Hypothalamus (tissue), 51 donors: ENCODE measurements at regions not wholly inside any gene's neighbourhood (a gene's known extent, or its start where the extent isn't known, plus 50 kb on each side); places are given as distances from the start of the nearest gene placed in this dataset.
"Not testable (repeated sequence)": the region's sequence is repeated elsewhere in the genome, so short reads cannot be mapped to it uniquely, and the experiment has no call there.

Experiments
- DNase-seq, 51 donors: peaks; one replicate each; lab custom pipeline; 2025; lab: John Stamatoyannopoulos, UW

DNA sequence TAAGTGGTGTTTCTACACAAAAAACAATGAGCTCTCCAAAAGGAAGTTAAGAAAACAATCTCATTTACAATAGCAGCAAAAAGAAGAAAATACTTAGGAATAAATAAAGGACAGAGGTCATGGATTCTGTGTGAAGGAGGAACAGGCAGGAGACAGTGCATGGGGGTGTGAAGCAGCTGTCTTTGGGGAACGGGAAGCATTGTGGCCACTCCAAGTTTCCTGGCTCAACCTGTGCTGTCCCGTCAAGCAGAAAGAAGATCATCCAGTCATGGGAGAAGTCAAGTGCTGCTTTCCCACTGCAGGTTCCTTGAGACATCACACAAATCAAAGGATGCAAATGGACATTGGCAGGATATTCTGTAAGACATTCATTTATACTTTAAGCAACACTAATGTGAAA lies 66.1 kb upstream of the MAML3 start:
- no peak for DNase-seq

DNA sequence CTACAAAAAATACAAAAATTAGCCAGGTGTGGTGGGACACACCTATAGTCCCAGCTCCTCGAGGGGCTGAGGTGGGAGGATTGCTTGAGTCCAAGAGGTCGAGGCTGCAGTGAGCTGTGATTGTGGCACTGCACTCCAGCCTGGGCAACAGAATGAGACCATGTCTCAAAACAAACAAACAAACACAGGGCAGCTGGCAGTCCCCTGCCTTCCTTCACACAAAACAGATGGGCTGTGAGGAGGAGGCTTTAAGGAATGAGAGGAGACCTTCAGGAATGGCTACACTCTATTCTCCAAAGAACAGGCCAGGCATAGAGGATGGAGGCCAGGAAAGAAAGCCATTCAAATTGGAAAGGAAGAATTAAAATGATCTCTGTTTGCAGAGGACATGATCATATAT lies 65.6 kb upstream of the MAML3 start:
- no peak for DNase-seq

DNA sequence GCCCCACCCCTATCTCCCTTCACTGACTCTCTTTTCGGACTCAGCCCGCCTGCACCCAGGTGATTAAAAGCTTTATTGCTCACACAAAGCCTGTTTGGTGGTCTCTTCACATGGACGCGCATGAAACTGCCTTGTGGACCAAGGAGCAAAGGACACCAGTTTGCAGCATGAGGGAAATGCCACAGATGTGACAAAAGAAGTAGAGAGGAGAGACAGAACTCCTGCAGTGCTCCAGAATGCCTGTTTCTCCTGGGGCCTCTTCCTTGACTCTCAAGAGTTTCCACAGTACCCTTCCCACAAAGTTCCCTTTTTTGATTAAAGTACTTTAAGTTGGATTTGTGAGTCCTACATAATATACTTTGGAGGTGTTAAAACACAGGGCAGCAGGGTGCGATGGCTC lies 65.1 kb upstream of the MAML3 start:
- DNase-seq: not testable (repeated sequence)

DNA sequence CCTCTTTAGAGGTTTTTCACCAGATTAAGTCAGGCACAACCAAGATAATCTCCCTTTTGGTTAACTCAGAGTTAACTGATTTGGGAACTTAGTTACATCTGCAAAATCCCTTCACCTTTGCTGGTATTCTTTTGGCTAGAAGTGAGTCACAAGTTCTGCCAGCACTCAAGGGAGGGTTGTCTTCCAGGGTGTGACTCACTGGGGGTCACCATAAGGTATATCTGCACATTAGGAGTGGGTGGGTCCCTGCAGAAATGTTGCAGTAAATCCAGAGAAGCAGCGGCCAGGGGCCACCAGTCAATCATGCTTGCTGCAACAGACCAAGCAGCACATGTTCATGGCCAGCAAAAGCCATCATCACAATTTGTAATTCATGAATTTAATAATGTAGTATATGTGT lies 59.8 kb upstream of the MAML3 start:
- no peak for DNase-seq

DNA sequence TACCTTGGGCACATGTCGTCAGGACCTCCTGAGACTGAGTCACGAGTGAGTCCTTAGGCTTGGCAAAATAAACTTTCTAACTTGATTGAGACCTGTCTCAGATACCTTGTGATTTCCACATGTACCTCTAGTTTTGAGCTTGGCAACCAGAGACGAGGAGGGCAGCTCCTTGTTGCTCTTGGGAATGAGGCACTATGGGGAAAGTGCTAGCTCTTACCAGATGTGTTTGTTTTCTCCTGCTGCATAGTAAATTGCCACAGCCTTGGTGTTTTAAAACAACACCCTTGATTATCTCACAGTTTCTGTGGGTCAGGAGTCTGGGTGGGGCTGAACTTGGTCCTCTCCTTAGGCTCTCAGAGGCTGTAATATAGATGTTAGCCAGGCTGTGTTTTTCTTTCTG lies 59.1 kb upstream of the MAML3 start:
- no peak for DNase-seq

DNA sequence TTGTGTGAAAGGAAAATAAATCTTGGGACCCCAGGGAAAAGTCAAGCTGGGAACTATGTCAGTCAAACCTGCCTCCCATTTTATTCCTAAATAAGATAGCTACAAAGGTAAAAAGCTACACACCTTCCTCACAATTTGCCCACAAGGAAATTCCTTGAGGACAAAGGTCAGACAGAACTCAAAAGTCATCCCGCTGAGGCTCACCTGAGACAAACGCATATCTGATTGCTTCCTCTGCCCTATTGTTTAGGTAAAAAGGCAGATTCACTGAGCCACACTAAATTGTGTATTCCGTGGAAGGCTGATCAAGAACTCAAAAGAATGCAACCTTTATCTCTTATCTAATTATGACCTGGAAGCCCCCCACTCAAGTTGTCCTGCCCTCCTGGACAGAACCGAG lies 58.7 kb upstream of the MAML3 start:
- no peak for DNase-seq

DNA sequence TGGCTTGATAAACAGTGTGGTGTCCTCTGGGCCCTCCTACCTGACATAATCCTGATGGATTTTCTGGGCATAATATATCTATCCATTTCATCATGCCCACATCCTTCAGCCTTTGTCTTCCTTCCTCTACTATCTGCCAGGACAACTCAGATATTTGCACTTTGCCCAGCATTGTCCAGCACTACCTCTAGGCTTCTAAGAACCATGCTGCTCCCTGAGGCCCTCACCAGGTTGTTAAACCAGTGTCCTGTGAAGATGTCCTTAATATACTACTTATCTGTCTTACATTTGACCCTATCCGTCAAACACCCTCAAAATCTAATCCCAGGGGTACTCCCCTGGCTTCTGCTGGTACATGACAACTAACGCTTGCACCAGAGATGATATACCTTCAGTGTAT lies 58.2 kb upstream of the MAML3 start:
- DNase-seq: no peak

DNA sequence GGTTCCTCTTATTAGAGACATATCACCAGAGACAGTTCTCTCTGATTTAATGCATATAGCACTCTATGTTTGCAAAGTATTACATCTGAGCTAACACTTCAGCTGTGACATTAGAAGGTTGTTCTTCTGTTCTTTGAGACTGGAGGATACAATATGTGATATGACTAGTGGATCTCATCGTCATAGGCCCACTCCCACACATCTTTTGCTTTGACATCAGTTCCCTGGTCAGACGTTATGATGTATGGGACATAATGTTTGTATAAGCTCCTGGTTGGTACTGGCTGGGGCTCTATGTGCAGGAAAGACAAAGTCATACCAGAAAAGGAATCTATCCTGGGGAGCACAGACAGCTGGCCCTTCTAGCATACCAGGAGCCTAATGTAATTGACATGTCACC lies 57.7 kb upstream of the MAML3 start:
- DNase-seq: no peak

DNA sequence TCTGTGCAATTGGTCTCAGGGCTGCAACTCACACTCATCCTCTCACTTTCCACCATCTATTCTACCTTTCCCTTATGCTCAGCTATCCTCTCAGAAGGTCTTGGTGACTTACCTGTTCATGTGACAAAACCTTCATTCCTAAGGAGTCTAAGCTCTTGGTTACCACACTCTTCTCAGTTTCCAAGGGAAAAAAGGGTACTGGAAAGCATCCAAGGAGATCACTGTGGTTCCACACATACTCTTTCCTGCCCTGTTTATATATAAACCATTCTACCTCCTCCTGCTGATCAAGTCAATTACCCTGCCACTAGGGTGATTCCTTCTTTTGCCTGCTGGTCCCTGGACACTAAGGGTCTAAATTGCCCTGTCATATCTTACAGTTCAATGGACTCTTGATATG lies 57.2 kb upstream of the MAML3 start:
- DNase-seq: no peak

DNA sequence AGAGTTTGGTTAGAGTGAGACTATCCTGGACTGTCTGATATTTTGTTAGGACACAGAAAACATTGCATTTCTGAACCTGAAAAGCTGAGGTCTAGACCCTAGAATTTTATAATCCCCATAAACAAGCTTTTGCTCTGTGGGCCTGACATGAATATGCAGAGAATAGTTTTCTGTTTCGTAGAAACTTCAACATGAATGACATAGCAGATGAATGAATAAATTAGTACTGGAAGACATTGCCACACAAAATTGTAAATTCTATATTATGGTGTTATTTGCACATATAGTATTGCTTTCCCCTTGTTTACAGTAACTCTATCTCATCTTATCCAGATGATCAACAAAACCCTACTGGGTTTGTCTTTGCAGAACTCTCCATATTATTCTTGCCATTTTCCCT lies 54.9 kb upstream of the MAML3 start:
- no peak for DNase-seq
